ENCODE measurements at regions not wholly inside any gene's neighbourhood (a gene's known extent, or its start where the extent isn't known, plus 50 kb on each side); places are given as distances from the start of the nearest gene placed in this dataset.

DNA sequence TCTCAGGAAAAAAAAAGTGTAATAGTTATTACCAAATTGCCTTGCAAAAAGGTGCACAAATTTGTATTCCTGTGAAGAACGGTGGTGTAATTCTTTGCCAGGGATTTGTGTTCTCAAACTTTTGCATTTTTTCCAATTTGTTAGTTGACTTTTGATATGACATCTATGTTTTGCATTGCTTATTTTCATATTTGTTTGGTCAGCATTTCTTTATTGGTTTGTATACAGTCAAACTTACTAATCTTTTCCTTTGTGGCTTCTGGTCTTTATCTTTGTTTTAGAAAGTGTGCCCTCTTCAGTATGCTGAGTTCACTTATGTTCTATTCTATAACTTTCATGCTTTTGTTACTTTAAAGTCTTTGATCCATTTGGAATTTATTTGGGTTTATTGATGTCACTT lies 226.2 kb upstream of the ZFHX3 start:
- TF ChIP-seq, protein P1, sequence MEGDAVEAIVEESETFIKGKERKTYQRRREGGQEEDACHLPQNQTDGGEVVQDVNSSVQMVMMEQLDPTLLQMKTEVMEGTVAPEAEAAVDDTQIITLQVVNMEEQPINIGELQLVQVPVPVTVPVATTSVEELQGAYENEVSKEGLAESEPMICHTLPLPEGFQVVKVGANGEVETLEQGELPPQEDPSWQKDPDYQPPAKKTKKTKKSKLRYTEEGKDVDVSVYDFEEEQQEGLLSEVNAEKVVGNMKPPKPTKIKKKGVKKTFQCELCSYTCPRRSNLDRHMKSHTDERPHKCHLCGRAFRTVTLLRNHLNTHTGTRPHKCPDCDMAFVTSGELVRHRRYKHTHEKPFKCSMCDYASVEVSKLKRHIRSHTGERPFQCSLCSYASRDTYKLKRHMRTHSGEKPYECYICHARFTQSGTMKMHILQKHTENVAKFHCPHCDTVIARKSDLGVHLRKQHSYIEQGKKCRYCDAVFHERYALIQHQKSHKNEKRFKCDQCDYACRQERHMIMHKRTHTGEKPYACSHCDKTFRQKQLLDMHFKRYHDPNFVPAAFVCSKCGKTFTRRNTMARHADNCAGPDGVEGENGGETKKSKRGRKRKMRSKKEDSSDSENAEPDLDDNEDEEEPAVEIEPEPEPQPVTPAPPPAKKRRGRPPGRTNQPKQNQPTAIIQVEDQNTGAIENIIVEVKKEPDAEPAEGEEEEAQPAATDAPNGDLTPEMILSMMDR (IDR thresholded peaks at IDR 0.05; ENCODE audit: poor library complexity), result no peak
- TF ChIP-seq EZH2 (IDR thresholded peaks at IDR 0.05; ENCODE audit: borderline replicate concordance), result no peak
